ENCODE measurements at regions not wholly inside any gene's neighbourhood (a gene's known extent, or its start where the extent isn't known, plus 50 kb on each side); places are given as distances from the start of the nearest gene placed in this dataset.
"Not testable (repeated sequence)": the region's sequence is repeated elsewhere in the genome, so short reads cannot be mapped to it uniquely, and the experiment has no call there.

DNA sequence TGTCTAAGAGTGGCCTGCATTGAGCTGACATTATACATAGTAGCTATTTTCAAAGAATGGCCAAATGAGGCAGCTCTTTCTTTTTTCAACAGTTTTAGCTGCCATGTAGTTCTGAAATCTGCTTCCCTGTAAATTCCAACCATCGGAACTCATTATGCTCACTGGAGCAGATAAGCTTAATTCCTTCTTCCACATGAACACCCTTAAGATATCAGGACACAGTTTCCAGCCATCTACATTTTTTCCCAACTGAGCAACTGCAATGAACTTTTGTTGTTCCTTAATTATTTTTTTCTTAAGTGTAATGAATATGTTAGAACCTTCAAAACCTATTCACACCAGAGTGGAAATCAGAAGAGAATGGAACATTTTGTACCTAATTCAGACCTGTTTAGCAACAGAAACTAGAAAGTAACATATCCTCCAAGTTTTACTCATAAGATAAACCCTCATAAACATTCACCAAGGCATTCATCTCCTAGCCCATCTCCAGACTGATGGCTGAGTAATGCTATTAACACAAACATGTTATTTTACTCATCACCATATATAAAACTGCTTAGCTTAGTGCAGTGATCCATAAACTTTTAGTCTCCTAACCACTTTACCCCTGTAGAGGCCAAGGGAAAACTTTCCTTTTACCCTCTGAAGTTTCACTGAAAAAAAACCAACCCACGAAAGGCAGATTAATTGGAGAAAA lies 296.1 kb upstream of the SYT1 start:
- DNase-seq (ENCODE audit: low read depth in 1 of 2, low spot score in 2 of 2), result no peak
- Histone ChIP-seq H3K4me3 (no peak overlapping the region), H3K4me1 (replicated peaks) (no peaks in the 10 kb centered on the region), H3K27me3 (replicated peaks) (no peaks in the 10 kb centered on the region), H3K36me3 (no peaks in the 10 kb centered on the region), H3K9me3 (replicated peaks) (no peaks in the 10 kb centered on the region), H3K27ac (no peak overlapping the region)

DNA sequence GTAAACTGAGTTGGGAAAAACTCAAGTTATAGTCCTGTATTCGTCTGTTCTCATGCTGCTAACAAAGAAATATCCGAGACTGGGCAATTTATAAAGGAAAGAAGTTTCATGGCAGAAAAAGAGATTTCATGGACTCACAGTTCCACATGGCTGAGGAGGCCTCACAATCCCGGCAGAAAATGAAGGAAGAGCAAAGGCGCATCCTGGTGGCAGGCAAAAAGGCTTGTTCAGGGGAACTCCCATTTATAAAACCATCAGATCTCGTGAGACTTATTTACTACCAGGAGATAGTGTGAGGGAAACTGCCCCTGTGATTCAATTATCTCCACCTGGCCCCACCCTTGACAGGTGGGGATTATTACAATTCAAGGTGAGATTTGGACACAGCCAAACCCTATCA lies 292.6 kb upstream of the SYT1 start:
- Histone ChIP-seq H3K27ac (no peak overlapping the region), H3K9me3 (replicated peaks) (no peaks in the 10 kb centered on the region), H3K27me3 (replicated peaks) (no peaks in the 10 kb centered on the region), H3K4me3 (no peak overlapping the region), H3K4me1 (replicated peaks) (no peaks in the 10 kb centered on the region), H3K36me3 (no peaks in the 10 kb centered on the region)
- DNase-seq (ENCODE audit: low read depth in 1 of 2, low spot score in 2 of 2), result no peak

DNA sequence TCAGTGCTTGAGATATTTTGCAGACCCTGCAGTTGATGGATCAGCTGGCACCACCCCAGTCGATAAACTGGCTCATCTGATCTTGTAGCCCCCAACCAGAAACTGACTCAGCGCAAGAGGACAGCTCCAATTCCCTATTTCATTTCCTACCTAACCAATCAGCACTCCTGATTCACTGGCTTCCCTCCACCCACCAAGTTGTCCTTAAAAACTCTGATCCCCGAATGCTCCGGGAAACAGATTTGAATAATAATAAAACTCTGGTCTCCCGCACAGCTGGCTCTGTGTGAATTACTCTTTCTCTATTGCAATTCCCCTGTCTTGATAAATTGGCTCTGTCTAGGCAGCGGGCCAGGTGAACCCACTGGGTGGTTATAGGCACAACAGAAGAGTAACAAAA lies 289.4 kb upstream of the SYT1 start:
- H3K9me3 ChIP-seq (replicated peaks); H3K36me3 ChIP-seq; H3K27ac ChIP-seq; H3K4me3 ChIP-seq; H3K27me3 ChIP-seq (replicated peaks); H3K4me1 ChIP-seq (replicated peaks); DNase-seq (ENCODE audit: low read depth in 1 of 2, low spot score in 2 of 2): not testable (repeated sequence)

DNA sequence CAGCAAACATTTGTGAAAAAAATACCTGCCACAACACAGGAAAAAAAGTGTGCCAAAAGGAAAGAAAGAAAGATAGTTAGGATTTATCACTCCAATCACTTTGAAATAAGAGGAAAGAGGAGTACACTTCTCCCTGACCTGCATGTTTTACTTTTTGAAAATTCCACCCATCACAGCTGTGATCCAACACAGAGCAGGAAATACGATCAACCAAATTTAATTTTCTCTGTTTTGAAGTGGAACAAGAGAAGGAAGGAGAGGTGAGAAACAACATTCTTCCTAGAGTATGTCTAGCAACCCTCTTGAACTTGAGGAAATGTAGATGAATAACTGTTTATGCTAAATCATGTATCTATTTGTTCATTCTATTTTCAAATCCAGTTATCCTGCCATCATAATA lies 284.7 kb upstream of the SYT1 start:
- Histone ChIP-seq H3K9me3 (replicated peaks) (no peaks in the 10 kb centered on the region), H3K4me1 (replicated peaks) (no peaks in the 10 kb centered on the region), H3K36me3 (no peaks in the 10 kb centered on the region), H3K27ac (no peak overlapping the region), H3K4me3 (no peak overlapping the region), H3K27me3 (replicated peaks) (no peaks in the 10 kb centered on the region)
- DNase-seq (ENCODE audit: low read depth in 1 of 2, low spot score in 2 of 2), result no peak

DNA sequence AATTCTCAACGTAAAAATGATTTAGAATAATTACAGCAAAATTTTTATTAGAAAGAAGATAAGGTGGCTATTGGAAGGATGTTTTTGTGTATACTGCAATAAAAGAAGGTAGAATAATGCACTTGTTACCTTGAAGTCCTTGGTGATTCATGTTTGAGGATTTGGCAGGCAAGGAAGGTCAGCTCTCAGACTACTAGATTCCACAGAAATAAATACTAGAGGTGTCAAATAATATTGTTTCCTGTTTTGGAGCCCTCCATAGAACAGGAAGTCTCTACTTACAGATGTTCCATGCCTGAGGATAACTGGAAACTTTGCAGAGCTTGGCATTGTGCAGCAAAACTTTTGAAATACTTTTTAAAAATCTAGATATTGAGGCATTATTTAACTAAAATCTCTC lies 284.3 kb upstream of the SYT1 start:
- no peak for DNase-seq (ENCODE audit: low read depth in 1 of 2, low spot score in 2 of 2)
- Histone ChIP-seq H3K27me3 (replicated peaks) (no peaks in the 10 kb centered on the region), H3K9me3 (replicated peaks) (no peaks in the 10 kb centered on the region), H3K4me3 (no peak overlapping the region), H3K4me1 (replicated peaks) (no peaks in the 10 kb centered on the region), H3K36me3 (no peaks in the 10 kb centered on the region), H3K27ac (no peak overlapping the region)

DNA sequence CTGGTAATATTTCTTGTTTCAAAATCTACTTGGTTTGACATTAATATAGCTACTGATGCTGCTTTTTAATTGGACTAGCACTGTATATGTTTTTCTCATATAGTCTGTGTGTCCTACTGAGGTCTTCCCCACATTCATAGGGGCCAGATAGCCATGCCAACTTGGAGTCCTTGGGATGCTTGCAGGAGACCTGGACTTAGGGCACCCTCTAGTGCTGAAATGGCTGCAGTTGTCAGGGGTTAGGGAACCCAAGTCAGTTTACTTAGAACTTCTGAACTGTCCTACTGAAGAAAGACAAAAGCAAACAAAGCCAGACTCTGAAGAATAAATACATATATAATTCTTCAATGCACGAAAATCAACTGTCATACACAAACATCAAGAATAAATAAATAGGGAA lies 279.9 kb upstream of the SYT1 start:
- no peak for DNase-seq (ENCODE audit: low read depth in 1 of 2, low spot score in 2 of 2)
- Histone ChIP-seq H3K27ac (no peak overlapping the region), H3K4me3 (no peak overlapping the region), H3K36me3 (no peaks in the 10 kb centered on the region), H3K27me3 (replicated peaks) (no peaks in the 10 kb centered on the region), H3K9me3 (replicated peaks) (no peaks in the 10 kb centered on the region; the same call in 1 of the 2 replicates), H3K4me1 (replicated peaks) (no peaks in the 10 kb centered on the region)

DNA sequence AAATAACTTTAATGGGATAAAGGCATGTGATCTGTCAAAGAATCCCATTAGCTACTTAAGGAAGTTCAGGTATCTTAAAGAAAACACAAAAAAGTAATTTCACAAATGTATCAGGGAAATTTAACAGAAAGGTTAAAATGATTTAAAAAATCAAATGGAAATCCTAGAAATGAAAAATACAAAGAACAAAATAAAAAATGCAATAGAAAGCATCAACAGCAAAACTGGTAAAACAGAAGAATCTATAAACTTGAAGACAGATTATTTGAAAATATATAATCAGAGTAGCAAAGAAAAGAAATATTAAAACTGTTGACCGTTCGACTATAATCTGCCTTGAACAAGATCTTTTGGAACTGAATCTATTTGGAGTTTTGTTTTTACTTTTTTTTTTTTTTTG lies 279.4 kb upstream of the SYT1 start:
- DNase-seq (ENCODE audit: low read depth in 1 of 2, low spot score in 2 of 2), result no peak

DNA sequence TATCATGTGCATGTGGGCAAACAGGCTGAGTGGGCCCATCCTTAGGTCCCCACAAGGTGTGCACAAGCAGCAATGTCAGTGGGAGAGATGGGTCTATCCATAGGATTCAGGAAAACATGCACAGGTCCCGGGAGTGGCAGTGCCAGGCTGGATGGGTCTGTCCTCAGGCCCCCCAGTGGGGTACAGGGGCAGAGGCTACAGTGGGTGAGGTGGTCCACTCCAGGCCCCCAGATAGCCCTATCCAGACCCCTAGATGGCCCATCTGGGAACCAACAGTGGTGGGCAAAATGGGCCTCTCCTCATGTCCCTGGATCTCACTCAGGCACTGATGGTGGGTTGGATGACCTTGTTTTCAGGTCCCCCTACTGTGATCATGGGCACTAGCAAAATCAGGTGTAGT lies 277.8 kb upstream of the SYT1 start:
- Histone ChIP-seq H3K36me3 (no peaks in the 10 kb centered on the region), H3K27me3 (replicated peaks) (no peaks in the 10 kb centered on the region), H3K4me1 (replicated peaks) (no peaks in the 10 kb centered on the region), H3K9me3 (replicated peaks) (no peaks in the 10 kb centered on the region; the same call in 1 of the 2 replicates), H3K27ac (no peak overlapping the region), H3K4me3 (no peak overlapping the region)
- no peak for DNase-seq (ENCODE audit: low read depth in 1 of 2, low spot score in 2 of 2)

More for the DNA sequence above, 279.4 kb upstream of the SYT1 start:
- no peak overlapping the region for H3K27ac ChIP-seq
- no peaks in the 10 kb centered on the region; the same call in 1 of the 2 replicates for H3K9me3 ChIP-seq (replicated peaks)
- no peak overlapping the region for H3K4me3 ChIP-seq
- no peaks in the 10 kb centered on the region for H3K27me3 ChIP-seq (replicated peaks)
- no peaks in the 10 kb centered on the region for H3K36me3 ChIP-seq
- H3K4me1 ChIP-seq (replicated peaks), result no peaks in the 10 kb centered on the region

DNA sequence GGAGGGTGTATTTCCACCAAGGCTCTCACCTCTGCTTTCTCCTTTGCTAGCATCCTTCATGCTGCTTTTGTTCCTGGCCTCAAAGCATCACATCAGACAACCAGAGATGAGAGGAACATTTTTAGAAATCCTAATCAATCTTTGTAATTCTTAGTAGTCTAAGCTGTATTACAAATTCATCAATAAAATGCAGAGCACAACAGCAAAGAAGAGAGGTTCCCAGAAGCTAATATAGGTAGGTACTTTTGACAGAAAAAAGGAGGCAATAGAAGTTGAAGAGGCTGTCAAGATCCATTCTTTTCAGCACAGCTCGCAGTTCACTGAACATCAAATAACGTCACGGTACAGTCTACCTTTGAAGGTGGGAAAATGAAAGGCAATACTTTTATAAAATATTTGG lies 265.2 kb upstream of the SYT1 start:
- DNase-seq (ENCODE audit: low read depth in 1 of 2, low spot score in 2 of 2), result no peak
- no peaks in the 10 kb centered on the region for H3K27me3 ChIP-seq (replicated peaks)
- no peak overlapping the region for H3K27ac ChIP-seq
- no peak overlapping the region for H3K4me3 ChIP-seq
- H3K36me3 ChIP-seq, result no peaks in the 10 kb centered on the region
- no peaks in the 10 kb centered on the region for H3K9me3 ChIP-seq (replicated peaks)
- no peaks in the 10 kb centered on the region for H3K4me1 ChIP-seq (replicated peaks)

DNA sequence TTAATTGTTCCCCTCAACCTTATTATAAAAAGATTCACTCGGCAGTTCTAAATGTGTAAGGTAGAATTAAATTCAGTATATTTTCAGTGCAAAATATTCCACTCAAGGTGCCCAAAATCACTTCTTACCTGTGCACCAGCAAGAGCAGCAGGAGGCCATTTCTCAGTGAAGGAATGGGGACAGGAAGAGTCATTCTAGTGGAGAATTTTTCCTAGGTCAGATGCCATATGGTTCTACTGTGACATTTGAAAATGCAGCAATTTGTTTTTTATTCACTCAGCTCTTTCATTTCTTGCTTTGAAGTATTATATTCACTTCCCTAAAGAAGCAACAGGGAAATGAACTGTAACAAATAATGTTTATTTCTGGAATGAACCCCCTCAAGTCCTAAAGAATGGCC lies 264.0 kb upstream of the SYT1 start:
- Histone ChIP-seq H3K27ac (no peak overlapping the region), H3K27me3 (replicated peaks) (no peaks in the 10 kb centered on the region), H3K4me3 (no peak overlapping the region), H3K4me1 (replicated peaks) (no peaks in the 10 kb centered on the region), H3K9me3 (replicated peaks) (no peaks in the 10 kb centered on the region), H3K36me3 (no peaks in the 10 kb centered on the region)
- no peak for DNase-seq (ENCODE audit: low read depth in 1 of 2, low spot score in 2 of 2)

DNA sequence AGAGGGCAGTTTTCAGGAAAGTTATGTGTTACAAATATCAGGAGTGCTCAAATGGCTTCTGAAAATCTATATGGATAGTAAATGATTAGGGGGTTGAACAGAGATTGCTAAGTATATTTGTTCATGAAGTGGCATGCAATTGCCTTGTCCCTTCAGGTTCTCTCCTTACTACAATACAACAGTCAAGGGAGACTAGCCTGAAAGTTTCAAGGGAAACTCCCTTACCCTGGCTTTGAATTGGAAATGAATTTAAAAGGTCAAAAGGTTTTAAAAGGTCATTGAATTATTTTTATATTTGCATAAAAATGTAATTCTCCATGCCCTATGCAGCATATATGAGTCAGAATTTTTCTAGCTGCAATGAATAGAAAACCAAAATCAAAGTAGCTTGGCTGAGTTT lies 253.1 kb upstream of the SYT1 start:
- no peak overlapping the region for H3K4me3 ChIP-seq
- no peak overlapping the region for H3K27ac ChIP-seq
- no peaks in the 10 kb centered on the region for H3K4me1 ChIP-seq (replicated peaks)
- H3K27me3 ChIP-seq (replicated peaks), result no peaks in the 10 kb centered on the region
- no peaks in the 10 kb centered on the region for H3K9me3 ChIP-seq (replicated peaks)
- no peaks in the 10 kb centered on the region for H3K36me3 ChIP-seq
- no peak for DNase-seq (ENCODE audit: low read depth in 1 of 2, low spot score in 2 of 2)

DNA sequence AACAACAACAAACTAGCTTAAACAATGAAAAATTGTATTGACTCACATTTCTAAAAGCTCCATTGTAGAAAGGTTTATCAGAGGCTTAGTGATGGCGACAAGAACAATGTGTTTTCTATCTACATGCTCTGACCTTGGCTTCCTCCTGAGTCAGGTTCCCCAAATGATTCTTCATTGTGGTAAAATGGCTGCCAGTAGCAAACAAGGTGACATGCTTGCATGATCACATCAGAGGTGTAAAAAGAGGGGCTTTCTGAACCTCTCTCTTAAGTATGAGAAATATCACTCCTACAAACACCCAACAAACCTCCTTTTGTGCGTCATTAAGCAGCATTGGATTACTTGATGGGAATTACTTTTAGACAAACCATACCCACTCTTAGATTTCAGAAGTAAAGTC lies 252.4 kb upstream of the SYT1 start:
- Histone ChIP-seq H3K9me3 (replicated peaks) (no peaks in the 10 kb centered on the region), H3K36me3 (no peaks in the 10 kb centered on the region), H3K27me3 (replicated peaks) (no peaks in the 10 kb centered on the region), H3K4me1 (replicated peaks) (no peaks in the 10 kb centered on the region), H3K27ac (no peak overlapping the region), H3K4me3 (no peak overlapping the region)
- no peak for DNase-seq (ENCODE audit: low read depth in 1 of 2, low spot score in 2 of 2)

DNA sequence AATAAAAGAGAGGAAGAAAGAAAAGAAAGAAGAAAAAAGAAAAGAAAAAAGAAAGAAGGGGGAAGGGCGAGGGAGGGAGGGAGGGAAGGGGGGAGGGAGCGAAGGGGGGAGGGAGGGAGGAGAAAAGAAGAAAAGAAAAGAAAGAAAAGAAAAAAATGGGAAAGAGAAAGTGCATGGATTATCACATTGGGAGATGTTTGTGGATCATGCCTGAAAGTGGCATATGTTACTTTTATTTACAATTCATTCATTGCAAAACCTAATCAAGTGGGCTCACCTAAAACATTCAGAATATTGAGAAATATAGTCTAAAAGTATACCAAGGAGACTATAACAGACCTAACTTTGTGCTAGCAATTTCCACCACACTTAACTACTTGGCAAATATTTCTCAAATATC lies 246.9 kb upstream of the SYT1 start:
- no peak for DNase-seq (ENCODE audit: low read depth in 1 of 2, low spot score in 2 of 2)
- no peaks in the 10 kb centered on the region for H3K4me1 ChIP-seq (replicated peaks)
- no peaks in the 10 kb centered on the region for H3K9me3 ChIP-seq (replicated peaks)
- no peaks in the 10 kb centered on the region for H3K27me3 ChIP-seq (replicated peaks)
- no peak overlapping the region for H3K27ac ChIP-seq
- no peaks in the 10 kb centered on the region for H3K36me3 ChIP-seq
- H3K4me3 ChIP-seq, result no peak overlapping the region

DNA sequence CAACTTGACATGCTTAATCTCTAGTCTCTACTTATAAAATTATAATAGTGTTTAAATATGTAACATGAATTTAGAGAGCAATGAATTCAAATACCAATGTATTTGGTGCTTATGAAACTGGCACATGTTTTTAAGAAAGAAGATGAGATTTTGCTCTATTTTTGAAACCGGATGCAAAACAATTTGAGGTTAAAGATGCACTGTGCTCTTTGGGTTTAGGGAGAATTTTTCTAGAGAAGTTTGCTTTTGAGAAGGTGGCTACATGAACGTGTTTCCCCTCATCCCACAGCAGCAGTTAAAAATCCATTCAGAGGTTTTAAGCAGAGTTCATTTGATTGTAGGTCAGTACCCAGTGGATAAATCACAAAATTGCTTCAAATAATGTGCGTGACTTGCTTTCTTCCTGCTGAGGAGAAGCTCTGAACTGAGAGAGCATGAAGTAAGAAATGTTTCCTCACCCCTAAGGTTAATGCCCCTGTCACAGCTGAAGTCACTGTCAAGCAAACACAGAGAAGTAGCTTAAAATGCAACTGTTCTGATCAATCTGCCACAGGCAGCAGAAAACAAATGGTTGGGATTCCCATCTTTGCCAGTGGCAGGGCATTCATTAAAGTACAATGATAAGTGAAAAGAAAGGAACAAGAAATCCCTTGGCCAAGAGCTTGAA lies 241.9 kb upstream of the SYT1 start:
- H3K27me3 ChIP-seq (replicated peaks), result no peaks in the 10 kb centered on the region
- no peaks in the 10 kb centered on the region for H3K4me1 ChIP-seq (replicated peaks)
- H3K36me3 ChIP-seq, result no peaks in the 10 kb centered on the region
- no peak overlapping the region for H3K27ac ChIP-seq
- no peaks in the 10 kb centered on the region for H3K9me3 ChIP-seq (replicated peaks)
- H3K4me3 ChIP-seq, result no peak overlapping the region
- DNase-seq (ENCODE audit: low read depth in 1 of 2, low spot score in 2 of 2), result no peak

Measured in SJSA1 (cell line).